Activated CD4-positive, CD25-positive, alpha-beta regulatory T cell treated with anti-CD3 and anti-CD28 coated beads, Interleukin-2, amount 50 U/mL, for 72 hours (primary cell): ENCODE measurements at regions not wholly inside any gene's neighbourhood (a gene's known extent, or its start where the extent isn't known, plus 50 kb on each side); places are given as distances from the start of the nearest gene placed in this dataset.
"Not testable (repeated sequence)": the region's sequence is repeated elsewhere in the genome, so short reads cannot be mapped to it uniquely, and the experiment has no call there.

Experiments
- DNase-seq: peaks from one replicate; pipeline ENCODE4 v3.0.0; 2021

DNA sequence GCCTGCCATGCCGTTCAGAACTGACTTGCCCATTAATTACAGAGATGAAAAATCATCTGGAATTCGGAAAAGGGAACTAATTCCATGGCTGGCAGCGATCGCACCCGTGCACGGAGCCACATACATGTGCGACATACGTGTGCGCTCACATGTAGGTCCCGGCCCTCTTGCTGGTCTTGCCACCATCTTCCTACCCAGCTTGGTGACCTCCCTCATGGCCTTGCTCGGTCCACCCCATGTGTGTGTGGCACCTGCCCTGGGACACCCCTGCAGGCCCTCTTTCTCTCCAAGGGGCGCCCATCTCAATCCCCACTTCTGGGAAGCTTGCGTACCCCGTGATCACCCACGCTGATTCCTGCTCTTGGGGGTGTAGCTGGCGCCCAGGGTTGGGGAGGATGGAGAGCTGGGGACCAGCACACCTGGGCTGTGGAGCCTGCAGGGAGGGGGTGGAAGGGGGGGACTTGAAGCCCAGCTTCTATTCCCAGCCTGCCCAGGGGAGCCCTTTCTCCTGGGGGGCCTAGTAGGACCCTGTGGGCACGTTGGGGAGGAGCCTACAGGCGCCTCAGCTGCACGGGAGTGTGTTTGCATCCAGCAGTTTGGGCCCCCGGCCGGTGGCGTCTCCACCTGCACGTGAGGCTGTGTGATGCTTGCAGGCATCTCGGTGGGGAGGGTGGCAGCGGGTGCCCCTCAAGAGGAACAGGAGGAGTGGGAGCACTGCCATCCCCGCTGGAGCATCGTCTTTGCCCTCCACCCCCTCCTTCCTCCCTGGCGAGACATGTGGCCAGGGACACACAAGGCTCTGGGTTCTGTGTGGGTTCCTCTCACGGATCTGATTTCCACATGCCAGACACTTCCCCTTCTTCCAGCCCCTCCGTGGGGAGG, 112.6 kb downstream of the CRLF3 start:
- not testable (repeated sequence) for DNase-seq

DNA sequence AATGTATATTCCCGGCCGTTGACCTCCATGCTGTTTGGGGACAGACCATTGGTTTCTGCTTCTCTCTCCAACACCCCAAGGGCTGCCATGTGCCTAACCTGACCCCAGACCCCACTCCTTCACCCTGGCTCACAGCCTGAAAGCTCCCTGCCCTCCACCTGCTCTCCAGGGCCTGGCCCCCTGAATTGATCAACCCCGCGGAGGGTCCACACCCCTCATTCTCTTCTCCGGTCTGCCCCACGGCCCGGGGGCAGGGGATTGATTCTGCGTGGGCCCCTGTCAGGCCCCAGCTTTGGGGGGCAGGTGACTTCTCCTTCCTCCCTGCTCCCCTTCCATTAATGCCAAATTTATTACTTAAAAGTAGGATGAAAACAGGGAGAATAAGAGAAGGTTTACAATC, 113.3 kb downstream of the CRLF3 start:
- not testable (repeated sequence) for DNase-seq

DNA sequence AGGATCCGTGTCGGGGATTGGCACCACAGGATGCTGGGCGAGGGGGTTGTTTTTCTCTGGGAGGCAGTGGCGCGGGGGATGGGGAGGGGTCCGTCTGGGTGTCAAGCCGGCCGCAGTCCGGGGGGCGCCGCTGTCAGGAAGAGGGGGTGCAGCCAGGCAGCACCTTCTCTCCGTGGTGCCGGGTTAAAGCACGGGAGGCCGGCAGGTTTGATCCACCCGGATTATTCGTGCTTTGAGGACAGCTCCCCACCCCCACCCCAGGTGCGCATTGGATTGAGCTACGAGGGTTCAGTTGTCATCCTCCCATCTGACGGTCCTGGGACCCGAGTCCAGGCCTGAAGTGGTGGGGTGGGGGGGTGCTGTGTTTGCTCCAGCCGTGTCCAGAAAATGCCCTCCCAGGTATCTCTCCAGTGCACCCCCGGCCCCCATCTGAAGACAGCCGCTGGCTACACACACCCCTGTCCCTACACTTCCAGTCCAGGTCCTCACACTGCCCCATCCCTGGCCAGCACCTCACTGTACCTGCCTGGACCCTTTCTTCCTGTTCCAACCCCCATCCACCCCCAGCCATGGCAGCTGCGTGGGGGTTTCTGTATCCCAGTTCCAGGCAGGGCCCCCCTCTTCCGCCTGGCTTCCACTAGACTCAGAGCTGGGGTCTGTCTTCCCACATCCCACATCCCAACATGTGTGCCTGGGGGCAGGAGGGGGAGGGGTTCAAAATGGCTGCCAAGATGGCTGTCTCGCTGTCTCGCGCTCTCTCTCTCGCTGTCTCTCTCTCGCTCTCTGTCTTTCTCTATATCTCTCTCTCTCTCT, 114.0 kb downstream of the CRLF3 start:
- not testable (repeated sequence) for DNase-seq

DNA sequence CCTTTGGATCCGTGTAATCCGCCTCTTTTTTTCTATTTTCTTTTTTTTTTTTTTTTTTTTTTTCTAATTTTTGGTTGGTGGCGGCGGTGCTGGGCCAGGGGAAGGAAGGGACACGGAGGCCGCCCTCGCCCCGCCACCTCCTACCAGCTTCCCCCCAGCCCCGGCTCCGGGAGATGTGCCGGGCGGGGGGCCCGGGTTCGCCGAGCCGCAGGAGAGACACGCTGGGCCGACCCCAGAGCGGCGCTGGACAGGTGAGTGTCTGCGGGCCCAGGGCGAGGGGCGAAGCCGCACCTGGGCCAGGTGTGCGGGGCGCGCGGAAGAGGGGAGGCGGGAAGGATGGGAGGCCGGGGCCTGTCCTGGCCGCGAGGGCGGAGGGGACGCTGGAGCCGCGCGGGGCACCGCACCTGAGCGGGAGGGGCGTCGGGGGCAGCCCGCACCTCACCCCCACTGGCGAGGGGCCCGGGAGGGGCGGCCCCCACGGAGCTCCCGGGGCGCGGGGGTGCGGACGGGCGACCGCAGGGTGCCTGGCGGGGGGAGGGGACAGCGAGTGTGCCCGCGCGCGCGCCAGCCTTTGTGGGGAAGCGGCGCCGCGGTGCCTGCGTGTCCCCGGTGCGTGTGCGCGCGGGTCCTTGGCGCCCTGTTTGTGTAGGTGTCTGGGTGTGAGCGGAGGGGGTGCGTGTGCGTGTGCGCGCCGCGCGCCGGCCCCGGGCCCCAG, 114.8 kb downstream of the CRLF3 start:
- DNase-seq, result not testable (repeated sequence)

DNA sequence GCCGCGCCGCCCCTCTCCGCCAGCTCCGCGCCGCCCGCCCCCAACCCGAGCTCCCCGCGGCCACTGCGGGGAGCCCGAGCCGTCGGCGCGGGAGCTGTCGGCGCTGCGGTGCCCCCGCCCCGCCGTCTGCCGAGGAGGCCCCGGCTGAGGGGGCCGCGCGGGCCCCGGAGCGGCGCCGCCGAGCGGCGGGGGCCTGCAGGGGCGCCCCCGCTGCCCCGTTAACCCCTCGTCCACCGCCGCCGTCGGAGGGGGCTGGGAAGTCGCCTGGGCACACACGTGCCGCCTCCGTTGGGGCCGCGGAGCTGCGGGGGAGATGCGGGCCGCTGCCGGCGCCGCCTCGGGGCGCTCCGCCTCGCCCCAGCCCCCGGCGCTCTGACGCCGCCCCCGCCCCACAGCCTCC, 115.4 kb downstream of the CRLF3 start:
- DNase-seq, result not testable (repeated sequence)

DNA sequence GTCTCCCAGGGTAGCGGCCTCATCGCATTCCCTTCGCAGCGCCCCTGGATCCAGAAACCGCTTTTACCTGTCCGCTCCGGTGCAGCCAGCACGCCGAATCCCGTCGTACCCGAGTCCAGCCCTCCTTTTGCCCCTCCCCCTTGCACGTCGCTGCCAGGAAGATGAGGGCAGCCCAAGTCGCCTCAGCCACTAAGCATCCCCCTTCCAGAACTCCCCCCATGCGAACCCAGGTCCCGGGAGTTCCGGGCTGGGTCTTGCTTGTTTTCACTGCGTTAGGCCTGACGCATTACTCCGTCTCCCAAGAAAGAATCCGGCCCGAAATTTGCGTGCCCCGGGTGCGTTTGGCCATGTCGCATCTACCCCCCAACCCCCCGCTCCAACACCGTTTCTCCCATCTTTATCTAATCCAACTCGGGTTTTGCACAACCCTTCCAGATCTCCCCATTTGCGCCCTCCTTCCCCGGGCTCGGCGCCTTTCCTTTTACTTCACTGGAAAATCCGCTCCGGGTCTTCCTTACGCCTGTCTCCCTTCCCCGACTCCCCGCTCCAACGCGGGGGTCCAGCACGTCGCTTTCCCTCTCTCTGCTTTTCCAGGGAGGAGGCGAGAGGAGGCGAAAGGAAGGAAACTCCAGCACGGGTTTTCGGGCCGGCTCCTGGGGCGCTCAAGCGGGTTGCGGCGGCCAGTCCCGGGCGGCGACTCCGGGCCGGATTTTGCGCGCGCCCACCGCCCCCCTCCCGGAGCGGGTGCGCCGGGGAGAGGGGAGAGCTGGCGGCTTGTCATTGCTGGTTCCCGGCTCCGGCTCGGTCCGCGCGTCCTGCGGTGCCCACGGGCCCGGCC, 116.0 kb downstream of the CRLF3 start:
- DNase-seq, result peak; percentile 52

DNA sequence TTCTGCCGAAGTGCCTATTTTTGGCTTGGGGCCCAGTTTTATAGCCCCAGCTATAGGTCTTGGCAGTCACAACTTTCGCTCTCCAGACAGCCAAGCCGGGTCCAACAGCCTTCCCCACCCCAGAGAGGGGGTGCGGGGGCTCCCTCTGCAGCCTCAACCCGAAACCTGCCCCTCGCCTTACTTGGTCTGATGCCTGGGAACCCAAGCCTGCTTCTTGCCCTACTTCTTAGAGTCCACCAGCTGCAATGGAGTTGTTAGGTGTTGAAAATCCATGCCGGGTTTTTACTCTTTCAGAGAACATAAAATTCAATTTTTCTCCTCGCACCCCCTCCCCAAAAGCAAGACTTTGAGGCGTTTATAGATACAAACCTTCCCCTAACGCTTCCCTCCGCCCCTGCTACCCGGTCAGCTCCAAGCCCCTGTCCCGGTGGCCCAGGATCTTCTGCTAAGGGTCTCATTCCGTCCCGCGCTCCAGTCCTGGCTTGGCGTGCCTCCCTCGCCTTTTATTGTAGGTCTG, 116.7 kb downstream of the CRLF3 start:
- DNase-seq, result not testable (repeated sequence)

DNA sequence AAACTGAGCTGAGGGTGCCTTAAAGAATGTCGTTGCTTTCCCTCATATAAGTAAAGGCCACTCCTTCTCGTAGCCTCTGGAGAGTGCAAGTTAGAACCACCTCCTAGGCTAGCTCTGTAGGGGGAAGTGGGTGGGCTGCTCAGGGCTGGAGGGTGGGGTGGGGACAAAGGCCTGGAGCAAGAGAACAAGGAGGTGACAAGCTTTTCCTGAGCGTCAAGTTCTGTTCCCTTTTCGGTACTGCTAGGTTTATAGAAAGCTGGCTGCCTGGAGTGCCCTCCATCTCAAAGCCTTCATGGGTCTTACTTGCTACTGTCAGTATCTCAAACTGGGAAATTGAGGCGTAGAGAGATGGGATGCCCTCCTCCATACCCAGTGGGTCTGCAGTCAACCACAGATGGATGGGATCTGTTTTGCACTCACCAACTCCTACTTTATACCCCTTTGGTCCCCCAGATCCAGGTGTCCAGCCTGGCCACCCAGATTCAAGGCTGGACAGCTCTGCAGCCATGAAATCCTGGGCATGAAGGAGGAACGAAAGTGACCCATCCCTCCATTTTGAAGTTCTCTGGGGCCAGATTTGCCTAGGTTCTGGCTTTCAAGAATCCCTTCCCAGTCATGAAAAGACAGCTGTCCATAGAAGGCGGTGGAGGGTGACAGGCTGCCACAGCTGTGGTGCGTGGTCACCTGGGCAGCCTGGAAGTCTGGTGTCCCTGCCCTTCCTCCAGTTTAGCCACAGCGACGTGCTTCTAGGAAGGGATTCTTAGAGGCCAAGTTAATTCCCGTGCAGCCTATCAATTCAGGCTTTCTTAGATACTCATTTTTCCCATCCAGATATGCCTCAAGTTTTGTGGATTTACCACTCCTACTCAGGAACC, 117.8 kb downstream of the CRLF3 start:
- not testable (repeated sequence) for DNase-seq

DNA sequence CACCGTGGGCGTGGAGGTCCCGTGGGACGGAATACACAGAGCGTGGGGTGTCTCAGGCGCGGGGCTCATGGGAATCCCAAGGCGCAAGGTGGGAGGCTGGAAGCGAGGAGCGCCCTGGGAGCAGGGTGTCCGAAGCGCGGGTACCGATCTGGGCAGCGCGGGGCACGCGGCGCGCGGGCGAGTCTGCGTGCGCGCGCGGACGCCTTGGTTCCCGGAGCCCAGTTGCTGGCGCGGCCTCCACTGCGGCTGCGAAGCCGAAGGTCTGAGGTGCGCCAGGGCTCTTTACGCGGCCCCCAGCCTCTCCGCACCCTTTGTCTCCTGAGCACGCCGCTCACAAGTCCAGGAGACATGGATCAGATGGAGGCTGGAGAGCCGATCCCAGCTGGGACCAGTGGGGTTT, 118.5 kb downstream of the CRLF3 start:
- not testable (repeated sequence) for DNase-seq

DNA sequence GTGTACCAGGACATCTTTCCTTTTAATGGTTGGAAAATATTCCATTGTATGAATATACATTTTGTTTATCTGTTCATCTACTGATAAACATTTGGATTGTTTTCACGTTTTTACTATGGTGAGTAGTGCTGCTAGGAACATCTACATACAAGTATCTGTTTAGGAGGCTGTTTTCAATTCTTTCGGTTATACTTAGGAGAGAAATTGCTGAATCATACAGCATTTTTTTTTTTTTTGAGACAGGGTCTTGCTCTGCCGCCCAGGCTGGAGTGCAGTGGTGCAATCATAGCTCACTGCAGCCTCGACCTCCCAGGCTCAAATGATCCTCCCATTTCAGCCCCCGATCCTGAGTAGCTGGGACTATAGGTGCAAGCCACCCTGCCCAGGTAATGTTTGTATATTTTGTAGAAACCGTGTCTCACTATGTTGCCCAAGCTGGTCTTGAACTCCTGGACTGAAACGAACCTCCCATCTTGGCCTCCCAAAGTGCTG, 122.9 kb downstream of the CRLF3 start:
- DNase-seq, result no peak

DNA sequence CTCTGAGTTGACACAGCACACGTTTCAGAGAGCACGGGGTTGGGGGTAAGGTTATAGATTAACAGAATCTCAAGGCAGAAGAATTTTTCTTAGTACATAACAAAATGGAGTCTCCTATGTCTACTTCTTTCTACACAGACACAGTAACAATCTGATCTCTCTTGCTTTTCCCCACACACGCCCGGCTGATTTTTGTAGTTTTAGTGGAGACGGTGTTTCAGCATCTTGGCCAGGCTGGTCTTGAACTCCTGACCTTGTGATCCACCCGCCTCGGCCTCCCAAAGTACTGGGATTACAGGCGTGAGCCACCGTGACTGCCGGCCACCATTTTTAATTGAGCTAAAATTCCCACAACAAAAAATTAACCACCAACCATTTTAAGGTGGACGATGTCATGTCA, 123.7 kb downstream of the CRLF3 start:
- not testable (repeated sequence) for DNase-seq

DNA sequence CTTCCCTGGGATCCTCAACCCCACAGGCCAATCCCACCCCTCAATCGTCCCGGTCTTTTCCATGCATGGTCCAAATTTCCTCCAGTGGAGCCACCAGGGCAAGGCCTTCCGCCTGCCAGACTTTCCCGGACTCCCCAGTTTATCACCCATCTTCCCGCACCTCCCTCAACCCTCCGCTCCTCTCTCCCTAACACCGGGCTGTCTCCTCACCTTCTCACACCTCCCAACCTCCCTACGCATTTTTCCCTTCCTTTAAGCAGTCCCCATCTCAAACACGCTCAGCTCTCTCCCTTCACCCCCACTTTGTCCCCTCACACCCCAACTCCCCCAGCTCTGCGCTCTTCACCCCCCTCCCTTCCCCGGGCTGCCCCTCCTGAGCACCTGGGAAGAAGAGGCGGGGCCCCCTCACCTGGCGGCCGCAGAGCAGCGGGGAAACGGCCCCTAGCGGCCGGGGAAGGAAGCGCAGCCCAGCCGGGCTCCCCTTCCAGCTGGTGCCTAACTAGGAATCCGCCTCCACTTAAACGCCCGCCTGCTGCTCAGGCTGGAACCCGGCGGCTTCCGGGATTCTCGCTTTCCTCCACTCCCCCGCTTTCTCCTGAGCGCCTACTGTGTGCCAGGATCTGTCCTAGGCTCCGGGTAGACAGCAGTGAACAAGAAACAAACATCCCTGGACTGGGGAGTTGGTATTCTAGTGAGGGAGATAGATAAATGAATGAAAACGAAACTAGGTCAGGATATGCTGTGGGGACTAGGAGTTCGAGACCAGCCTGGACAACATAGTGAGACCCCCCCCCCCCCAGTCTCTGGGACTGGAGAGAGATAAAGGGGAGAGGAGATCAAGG, 126.7 kb downstream of the CRLF3 start:
- peak; percentile 79 for DNase-seq

DNA sequence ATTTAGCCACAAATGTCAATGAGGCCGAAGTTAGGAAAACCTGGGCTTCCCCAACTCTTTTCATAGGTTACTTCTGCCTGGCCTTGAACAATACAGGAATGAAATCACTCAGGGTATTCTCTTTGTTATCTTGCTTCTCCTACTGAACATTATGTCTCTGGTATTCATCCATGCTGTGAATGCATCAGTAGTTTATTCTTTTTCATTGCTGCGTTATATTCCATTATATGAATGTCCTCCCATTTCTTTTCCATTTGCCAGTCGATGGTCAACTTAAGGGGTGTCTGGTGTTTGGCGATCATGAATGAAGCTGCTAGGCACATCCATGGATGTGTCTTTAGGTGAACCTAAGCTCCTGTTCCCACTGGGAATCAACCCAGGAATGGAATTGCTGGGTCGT, 128.3 kb downstream of the CRLF3 start:
- DNase-seq, result no peak

DNA sequence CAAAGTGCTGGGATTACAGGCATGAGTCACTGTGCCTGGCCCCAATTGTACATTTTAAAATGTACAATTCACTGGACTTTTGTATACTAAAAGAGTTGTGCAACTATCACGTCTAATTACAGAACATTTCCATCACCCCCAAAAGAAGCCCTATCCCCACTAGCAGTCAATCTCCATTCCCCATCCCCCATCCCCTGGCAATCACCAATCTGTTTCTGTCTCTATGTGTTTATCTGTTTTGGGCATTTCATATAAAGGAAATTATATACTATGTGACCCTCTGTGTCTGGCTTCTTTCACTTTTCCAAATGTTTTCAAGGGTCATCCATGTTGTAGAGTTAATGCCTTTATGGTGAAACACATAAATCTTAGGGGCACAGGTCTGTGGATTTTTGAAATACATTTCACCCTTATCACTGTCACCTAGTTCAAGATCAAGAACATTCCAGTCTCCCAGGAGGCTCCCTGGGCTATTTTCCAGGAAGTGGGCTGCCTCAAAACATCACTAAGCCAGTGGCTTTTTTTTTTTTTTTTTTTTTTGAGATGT, 129.2 kb downstream of the CRLF3 start:
- DNase-seq, result not testable (repeated sequence)

DNA sequence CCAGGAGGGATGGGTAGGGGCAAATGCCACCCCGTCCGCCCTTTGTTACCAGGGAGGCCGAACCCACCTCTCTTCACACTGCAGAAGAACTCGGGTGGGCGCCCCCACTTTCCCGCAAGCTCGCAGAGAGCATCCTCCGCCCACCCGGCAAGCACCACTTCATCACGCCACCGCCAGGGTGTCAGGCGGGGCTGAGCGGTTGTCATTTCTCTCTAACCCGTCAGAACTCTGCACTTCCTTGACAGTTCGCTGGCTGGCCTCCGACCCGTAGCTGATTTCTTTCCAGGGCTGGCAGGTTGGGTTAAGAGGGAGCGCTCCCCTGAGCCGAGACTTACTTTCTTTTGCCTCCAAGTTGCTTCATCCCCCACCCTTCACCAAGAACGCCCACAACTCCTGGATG, 130.7 kb downstream of the CRLF3 start:
- not testable (repeated sequence) for DNase-seq

DNA sequence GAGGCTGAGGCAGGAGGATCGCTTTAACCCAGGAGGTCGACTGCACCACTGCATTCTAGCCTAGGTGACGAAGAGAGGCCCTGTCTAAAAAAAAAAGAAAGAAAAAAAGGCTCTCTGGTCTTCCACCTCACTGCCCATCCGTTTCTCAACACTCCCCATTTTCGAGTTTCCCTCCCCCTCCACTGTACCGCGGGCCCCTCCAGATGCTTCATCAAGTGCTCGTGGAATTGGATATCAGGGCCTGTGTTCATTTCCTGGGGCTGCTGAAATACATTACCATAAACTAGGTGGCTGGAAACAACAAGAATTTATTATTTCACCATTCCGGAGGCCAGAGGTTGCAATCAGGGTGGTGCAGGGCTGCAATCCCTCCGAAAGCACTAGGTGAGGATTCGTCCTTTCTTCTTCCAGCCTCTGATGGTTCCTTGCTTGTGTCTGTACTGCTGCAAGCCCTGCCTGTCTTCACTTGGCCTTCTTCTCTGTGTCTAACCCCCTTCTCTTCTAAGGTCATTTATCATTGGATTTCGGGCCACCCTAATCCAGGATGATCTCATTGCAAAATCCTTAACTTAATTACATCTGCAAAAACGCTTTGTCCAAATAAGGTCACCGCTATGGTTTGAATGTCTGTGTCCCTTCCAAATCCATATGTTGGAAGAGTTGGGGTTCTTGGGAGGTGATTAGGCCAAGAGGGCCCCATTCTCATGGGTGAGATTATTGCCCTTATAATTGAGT, 135.1 kb downstream of the CRLF3 start:
- not testable (repeated sequence) for DNase-seq

DNA sequence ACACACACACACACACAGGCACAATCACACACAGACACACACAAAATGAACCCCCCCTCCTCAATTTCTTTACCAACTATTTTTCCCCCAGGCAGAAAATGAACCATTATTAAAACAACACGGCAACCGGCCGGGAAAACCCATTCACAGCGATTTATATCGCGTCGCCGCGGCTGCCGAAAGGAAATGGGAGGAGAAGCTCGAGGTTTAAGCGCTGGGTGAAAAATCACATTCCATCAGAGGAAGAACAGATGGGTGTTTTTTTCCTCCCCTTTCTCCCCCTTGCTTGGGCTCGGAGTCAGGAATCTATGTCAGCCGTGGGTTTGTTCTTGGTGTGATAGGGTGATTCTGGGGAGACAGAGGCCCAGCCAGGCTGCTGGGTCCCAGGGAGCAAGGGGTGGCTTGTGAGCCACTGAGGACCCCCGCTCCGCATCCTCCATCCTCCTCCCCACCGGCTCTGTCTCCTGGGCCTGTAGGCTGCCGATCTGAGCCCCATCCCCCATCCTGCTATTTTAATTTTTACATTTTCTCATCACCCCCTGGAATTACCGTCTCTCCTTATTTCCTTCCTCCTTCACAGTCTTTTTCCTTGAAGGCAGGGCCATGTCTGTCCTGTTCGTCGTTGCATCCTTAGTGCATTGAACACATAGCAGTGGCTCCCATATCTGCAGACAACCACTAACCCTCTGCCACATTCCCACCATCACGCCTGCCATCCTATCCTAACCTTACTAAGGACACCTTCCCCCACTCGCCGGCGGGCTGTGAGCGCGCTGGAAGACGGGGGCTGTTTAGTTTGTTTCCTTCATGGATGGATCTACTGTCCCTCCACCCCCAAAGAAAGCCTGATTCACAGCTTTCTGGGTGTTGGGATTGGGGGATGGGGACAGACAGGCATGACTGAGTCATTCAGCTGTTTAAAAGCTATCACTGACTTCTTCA, 137.7 kb downstream of the CRLF3 start:
- DNase-seq, result not testable (repeated sequence)

DNA sequence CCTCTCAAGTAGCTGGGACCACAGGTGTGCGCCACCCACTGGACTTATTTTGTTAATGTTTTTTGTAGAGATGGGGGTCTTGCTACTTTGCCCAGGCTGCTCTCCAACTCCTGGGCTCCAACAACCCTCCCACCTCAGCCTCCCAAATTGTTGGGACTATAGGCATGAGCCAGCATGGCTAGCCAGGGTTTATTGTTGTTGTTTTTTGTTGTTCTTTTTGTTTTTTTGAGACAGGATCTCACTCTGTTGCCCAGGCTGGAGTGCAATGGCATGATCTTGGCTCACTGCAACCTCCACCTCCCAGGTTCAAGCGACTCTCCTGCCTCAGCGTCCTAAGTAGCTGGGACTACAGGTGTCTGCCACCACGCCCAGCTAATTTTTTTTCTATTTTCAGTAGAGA, 142.2 kb downstream of the CRLF3 start:
- not testable (repeated sequence) for DNase-seq
